Sigmoid colon (tissue), 6 donors: ENCODE measurements at regions not wholly inside any gene's neighbourhood (a gene's known extent, or its start where the extent isn't known, plus 50 kb on each side); places are given as distances from the start of the nearest gene placed in this dataset.
"Not testable (repeated sequence)": the region's sequence is repeated elsewhere in the genome, so short reads cannot be mapped to it uniquely, and the experiment has no call there.

Source experiments
- DNase-seq: peaks from one replicate; pipeline ENCODE4 v3.0.0-alpha.2; 2019
- H3K27ac ChIP-seq, 4 donors: fragments of 200-600 bp; sonication (generic); one replicate each; pipeline ENCODE4 v1.5.1; 2016 to 2019; ENCODE audit warnings: mild to moderate bottlenecking in 1 of 4
- H3K27me3 ChIP-seq, 3 donors: fragments of 200-600 bp; sonication (generic); one replicate each; pipeline ENCODE4 v1.5.1; 2019; ENCODE audit warnings: mild to moderate bottlenecking in 1 of 3
- H3K36me3 ChIP-seq, 4 donors: fragments of 200-600 bp; sonication (generic); one replicate each; pipeline ENCODE4 v1.5.1; 2016 to 2019
- H3K4me1 ChIP-seq, 4 donors: fragments of 200-600 bp; sonication (generic); one replicate each; pipeline ENCODE4 v1.5.1; 2017 to 2019
- H3K4me3 ChIP-seq, 4 donors: fragments of 200-600 bp; sonication (generic); one replicate each; pipeline ENCODE4 v1.5.1; 2017 to 2019; ENCODE audit warnings: mild to moderate bottlenecking in 2 of 4, moderate library complexity in 1 of 4
- H3K9me3 ChIP-seq, 4 donors: fragments of 200-600 bp in 3 of 4; sonication (generic) in 3 of 4; one replicate each; pipeline versions ENCODE4 v1.5.1 to v1.6.1; 2013 to 2019
- CTCF ChIP-seq, 4 experiments: fragments of 450-650 bp in 3 of 4; fragments of 200-600 bp in 1 of 4; IDR thresholded peaks; one replicate each; pipeline ENCODE4 v1.5.1; 2016 to 2019; ENCODE audit warnings: antibody characterized with exemption in 4 of 4, mild to moderate bottlenecking in 3 of 4, moderate library complexity in 2 of 4
- EP300 ChIP-seq, 4 donors: sonication (generic); formaldehyde crosslinking; IDR thresholded peaks; one replicate each; pipeline ENCODE4 v1.6.1; 2017; ENCODE audit warnings: antibody characterized with exemption in 4 of 4
- POLR2A ChIP-seq, 2 donors: fragments of 450-650 bp; IDR thresholded peaks; one replicate each; pipeline ENCODE4 v1.6.1; 2016; ENCODE audit warnings: antibody characterized with exemption in 2 of 2, mild to moderate bottlenecking in 2 of 2, moderate library complexity in 2 of 2
- POLR2AphosphoS5 ChIP-seq, 4 donors: sonication (generic); formaldehyde crosslinking; IDR thresholded peaks; one replicate each; pipeline ENCODE4 v1.6.1; 2017; ENCODE audit warnings: antibody characterized with exemption in 4 of 4
- WGBS, 2 donors: extraction: QIAGEN DNeasy Blood & Tissue Kit; methylation state at CpG; one replicate each; pipeline ENCODE4 v1.1.7; 2013; 5-methylcytosine and 5-hydroxymethylcytosine counted together
- intact Hi-C: fragments of 100-400 bp; cut with DNase I; formaldehyde crosslinking; loops from one replicate; pipeline ENCODE4 v1.15.1; 2023
- donor health status: healthy with polysubstance abuse.
- donor health status: healthy.

DNA sequence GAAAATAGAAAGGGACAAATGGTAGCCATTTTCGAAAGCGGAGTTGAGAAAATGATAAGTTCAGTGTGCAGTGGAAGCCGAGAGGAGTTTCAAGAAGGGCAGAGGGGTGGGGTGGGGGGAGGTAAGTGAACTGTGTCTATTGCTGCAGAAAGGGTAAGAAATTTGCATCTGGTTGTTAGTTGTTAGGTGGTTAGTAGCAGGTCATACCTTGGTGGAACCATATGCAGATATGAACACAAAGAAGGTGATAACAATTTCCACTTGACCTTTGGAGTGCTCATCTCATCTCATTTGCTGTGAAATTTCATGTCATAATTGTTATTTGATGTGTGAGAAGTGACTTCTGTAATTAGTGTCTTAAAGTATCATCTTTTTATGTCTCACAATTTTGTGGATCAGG, 288.2 kb downstream of the QKI start:
- Histone ChIP-seq H3K4me1 (peaks cover 0 to 6% (median 3%) of the 10 kb centered on the region in 4 donors), H3K27ac (no peak overlapping the region), H3K4me3 (no peak overlapping the region), H3K36me3 (no peaks in the 10 kb centered on the region), H3K9me3 (no peaks in the 10 kb centered on the region), H3K27me3 (no peaks in the 10 kb centered on the region)
- intact Hi-C loops, result no loop called here
- 86 to 93% methylated on average over 3 of the region's 3 CpGs for WGBS, 2 donors
- TF ChIP-seq EP300 (IDR thresholded peaks at IDR 0.05), result no peak
- TF ChIP-seq POLR2AphosphoS5 (IDR thresholded peaks at IDR 0.05), result no peak
- TF ChIP-seq POLR2A (IDR thresholded peaks at IDR 0.05), result no peak
- DNase-seq, result no peak

DNA sequence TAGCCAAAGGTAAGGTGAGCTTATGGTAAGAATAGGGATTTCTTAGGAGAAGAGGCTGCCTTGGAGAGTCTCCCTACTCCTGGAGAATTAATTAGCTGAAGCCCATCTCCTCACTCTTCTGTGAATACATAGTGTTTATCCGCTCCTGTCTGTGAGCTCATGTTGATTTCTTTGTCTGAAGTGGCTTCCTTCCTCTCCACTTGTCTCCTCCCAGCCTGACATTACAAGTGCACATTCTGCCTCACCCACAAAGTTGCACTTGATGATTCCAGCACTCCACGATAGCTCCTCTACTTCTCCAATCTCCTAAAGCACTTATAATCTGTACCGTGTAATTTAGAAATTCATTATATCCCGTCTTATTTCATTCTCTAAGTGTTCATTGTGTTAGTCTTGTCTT, 287.2 kb downstream of the QKI start:
- intact Hi-C loops, result no loop called here
- Histone ChIP-seq H3K36me3 (no peaks in the 10 kb centered on the region), H3K27ac (no peak overlapping the region), H3K9me3 (no peaks in the 10 kb centered on the region), H3K4me3 (no peak overlapping the region), H3K27me3 (no peaks in the 10 kb centered on the region), H3K4me1 (no peaks in the 10 kb centered on the region)
- TF ChIP-seq POLR2A (IDR thresholded peaks at IDR 0.05) (no peak), EP300 (IDR thresholded peaks at IDR 0.05) (no peak), POLR2AphosphoS5 (IDR thresholded peaks at IDR 0.05) (no peak), CTCF (IDR thresholded peaks at IDR 0.05) (no peak)
- no peak for DNase-seq
- WGBS, 2 donors, result 82 to 85% methylated on average over 4 of the region's 4 CpGs

DNA sequence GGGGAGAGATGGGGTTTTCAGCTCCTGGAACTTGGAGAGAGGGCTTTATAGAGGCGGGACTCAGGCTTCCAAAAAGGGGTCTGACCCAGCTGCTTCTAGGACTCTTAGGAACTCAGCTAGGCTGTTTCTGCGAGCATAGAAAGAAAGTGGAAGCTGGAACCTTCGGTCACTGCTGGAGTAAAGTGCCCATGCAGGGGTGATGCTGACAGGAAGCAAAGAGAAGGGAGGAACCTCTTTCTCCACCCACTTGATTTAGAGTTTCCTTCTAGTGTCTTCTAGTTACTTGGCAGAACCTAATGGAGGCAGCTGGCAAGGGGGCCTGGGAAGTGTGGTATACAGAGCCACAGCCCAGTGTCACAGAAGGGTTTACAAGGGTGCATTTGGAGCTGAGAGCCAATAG, 283.6 kb downstream of the QKI start:
- no peak for DNase-seq
- H3K36me3 ChIP-seq, result no peaks in the 10 kb centered on the region
- H3K27ac ChIP-seq, result no peak overlapping the region
- 72 to 85% methylated on average over 3 of the region's 3 CpGs for WGBS, 2 donors
- no peaks in the 10 kb centered on the region for H3K4me1 ChIP-seq
- no peaks in the 10 kb centered on the region for H3K9me3 ChIP-seq
- H3K27me3 ChIP-seq, result no peaks in the 10 kb centered on the region
- no peak overlapping the region for H3K4me3 ChIP-seq
- TF ChIP-seq EP300 (IDR thresholded peaks at IDR 0.05), result no peak
- no peak for TF ChIP-seq POLR2AphosphoS5 (IDR thresholded peaks at IDR 0.05)
- no peak for TF ChIP-seq POLR2A (IDR thresholded peaks at IDR 0.05)
- TF ChIP-seq CTCF (IDR thresholded peaks at IDR 0.05), result no peak
- intact Hi-C loops, result no loop called here

DNA sequence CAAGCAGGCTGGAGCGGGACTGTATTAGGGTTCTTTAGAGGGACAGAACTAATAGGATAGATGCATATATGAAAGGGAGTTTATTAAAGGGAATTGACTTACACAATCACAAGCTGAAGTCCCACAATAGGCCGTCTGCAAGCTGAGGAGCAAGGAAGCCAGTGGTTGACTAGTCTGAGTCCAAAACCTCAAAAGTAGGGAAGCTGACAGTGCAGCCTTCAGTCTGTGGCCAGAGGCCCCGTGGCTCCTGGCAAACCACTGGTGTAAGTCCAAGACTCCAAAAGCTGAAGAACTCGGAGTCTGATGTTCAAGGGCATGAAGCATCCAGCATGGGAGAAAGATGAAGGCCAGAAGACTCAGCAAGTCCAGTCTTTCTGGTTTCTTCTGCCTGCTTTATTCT, 281.8 kb downstream of the QKI start:
- H3K27ac ChIP-seq, H3K9me3 ChIP-seq, DNase-seq, H3K27me3 ChIP-seq, H3K4me1 ChIP-seq, H3K4me3 ChIP-seq, intact Hi-C loops, H3K36me3 ChIP-seq: not testable (repeated sequence)
- 67 to 71% methylated on average over 4 of the region's 4 CpGs for WGBS, 2 donors

DNA sequence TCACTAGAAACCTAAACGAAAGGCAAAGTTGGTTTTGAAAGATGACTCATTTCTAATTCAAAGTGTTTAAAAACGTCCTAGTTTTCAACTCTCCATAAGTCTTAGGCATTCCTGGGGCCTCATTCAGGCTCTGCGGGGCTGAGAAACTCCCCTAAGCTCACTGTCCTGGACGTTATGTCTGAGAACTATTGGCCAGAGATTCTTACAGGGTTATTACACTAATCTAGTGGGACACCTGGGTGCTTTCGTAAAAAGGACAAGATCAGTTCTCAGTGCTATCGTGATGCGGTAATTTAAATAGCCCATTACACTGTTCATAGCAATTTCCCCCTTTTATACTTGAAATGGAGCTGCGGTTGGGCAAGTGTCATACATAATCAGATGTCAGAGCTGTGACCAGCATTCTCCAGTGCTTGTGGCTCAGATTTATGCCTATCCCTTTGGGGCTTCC, 280.9 kb downstream of the QKI start:
- Histone ChIP-seq H3K27ac (no peak overlapping the region), H3K27me3 (no peaks in the 10 kb centered on the region), H3K36me3 (no peaks in the 10 kb centered on the region), H3K4me3 (no peak overlapping the region), H3K9me3 (no peaks in the 10 kb centered on the region), H3K4me1 (no peaks in the 10 kb centered on the region)
- DNase-seq, result no peak
- intact Hi-C loops, result no loop called here
- 28 to 64% methylated on average over 8 of the region's 8 CpGs for WGBS, 2 donors
- TF ChIP-seq CTCF (IDR thresholded peaks at IDR 0.05) (no peak), POLR2A (IDR thresholded peaks at IDR 0.05) (no peak), EP300 (IDR thresholded peaks at IDR 0.05) (no peak), POLR2AphosphoS5 (IDR thresholded peaks at IDR 0.05) (no peak)

- no peaks in the 10 kb centered on the region for H3K27me3 ChIP-seq
- intact Hi-C loops, result no loop called here
- H3K4me3 ChIP-seq, result no peak overlapping the region
- H3K27ac ChIP-seq, result no peak overlapping the region
- H3K4me1 ChIP-seq, result no peaks in the 10 kb centered on the region
- WGBS, 2 donors, result 31 to 72% methylated on average over 6 of the region's 6 CpGs
- no peaks in the 10 kb centered on the region for H3K9me3 ChIP-seq
- H3K36me3 ChIP-seq, result no peaks in the 10 kb centered on the region
- TF ChIP-seq POLR2AphosphoS5 (IDR thresholded peaks at IDR 0.05), result no peak
- TF ChIP-seq POLR2A (IDR thresholded peaks at IDR 0.05), result no peak
- no peak for TF ChIP-seq EP300 (IDR thresholded peaks at IDR 0.05)
- no peak for TF ChIP-seq CTCF (IDR thresholded peaks at IDR 0.05)
- no peak for DNase-seq
These were observed 280.5 kb downstream of the QKI start for GRCh38 chr6:163694988-163695398.
